ENCODE measurements at regions not wholly inside any gene's neighbourhood (a gene's known extent, or its start where the extent isn't known, plus 50 kb on each side); places are given as distances from the start of the nearest gene placed in this dataset.

DNA sequence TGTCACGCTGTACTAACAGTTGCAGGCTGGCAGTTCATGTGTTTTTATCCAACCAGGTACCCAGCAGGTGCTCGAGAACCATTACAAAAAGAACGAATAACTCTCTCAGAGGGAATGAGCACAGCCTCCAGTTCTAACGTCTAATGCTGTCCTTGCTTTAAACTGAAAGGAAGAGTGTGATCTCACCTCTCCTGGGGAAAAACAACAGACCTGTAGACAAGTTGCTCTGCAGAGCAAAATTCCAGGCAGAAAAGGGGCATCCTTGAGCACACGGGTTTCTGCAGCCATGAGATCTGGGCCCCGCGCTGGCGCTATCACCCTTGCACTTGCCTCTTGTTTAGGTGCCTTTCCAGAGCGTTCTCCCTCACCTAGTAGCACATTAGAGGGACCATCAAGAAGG lies 92.5 kb upstream of the DNAH5 start:
- intact Hi-C loops (cut with DNase I) = no loop called here
- Histone ChIP-seq H3K27me3 (no peaks in the 10 kb centered on the region), H3K4me1 (no peaks in the 10 kb centered on the region), H3K9me3 (no peaks in the 10 kb centered on the region), H3K4me3 (no peak overlapping the region), H3K27ac (no peak overlapping the region), H3K36me3 (no peaks in the 10 kb centered on the region), H3K9ac (ENCODE audit: low read depth in 2 of 2, low read length in 2 of 2) (no peak overlapping the region)
- TF ChIP-seq CTCF (IDR thresholded peaks at IDR 0.05) = no peak
- no peak for DNase-seq

DNA sequence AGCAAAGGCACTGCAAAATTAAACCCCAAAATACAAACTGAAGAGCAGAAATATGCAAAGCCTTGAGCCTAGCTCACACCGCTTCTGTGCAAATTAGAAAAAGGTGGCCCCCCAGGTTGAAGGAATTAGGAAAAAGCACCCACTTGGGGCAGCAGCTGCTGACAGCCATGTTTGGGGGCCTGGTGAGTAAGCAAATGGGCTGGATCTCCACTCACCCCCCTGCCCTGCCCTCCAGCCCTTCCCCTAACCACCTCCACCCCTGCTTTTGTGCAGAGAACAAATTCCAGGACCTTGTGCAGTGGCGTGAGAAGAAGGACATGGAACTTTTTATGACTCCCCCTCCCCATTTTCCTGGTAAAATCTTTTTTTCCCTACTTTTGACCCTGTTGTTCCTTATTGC lies 92.0 kb upstream of the DNAH5 start:
- no peak overlapping the region for H3K27ac ChIP-seq
- no peaks in the 10 kb centered on the region for H3K36me3 ChIP-seq
- intact Hi-C loops (cut with DNase I) = no loop called here
- H3K4me1 ChIP-seq = no peaks in the 10 kb centered on the region
- no peak for DNase-seq
- H3K9me3 ChIP-seq = no peaks in the 10 kb centered on the region
- H3K9ac ChIP-seq (ENCODE audit: low read depth in 2 of 2, low read length in 2 of 2) = no peak overlapping the region
- TF ChIP-seq CTCF (IDR thresholded peaks at IDR 0.05) = no peak
- no peaks in the 10 kb centered on the region for H3K27me3 ChIP-seq
- no peak overlapping the region for H3K4me3 ChIP-seq

GRCh38 chr5:14035859-14036503 lies 91.5 kb upstream of the DNAH5 start:
- no peak overlapping the region for H3K4me3 ChIP-seq
- no peak overlapping the region for H3K27ac ChIP-seq
- no peaks in the 10 kb centered on the region for H3K4me1 ChIP-seq
- intact Hi-C loops (cut with DNase I) = no loop called here
- H3K27me3 ChIP-seq = no peaks in the 10 kb centered on the region
- no peaks in the 10 kb centered on the region for H3K36me3 ChIP-seq
- H3K9ac ChIP-seq (ENCODE audit: low read depth in 2 of 2, low read length in 2 of 2) = no peak overlapping the region
- peak; percentile 22 for DNase-seq
- no peaks in the 10 kb centered on the region for H3K9me3 ChIP-seq
- no peak for TF ChIP-seq CTCF (IDR thresholded peaks at IDR 0.05)

DNA sequence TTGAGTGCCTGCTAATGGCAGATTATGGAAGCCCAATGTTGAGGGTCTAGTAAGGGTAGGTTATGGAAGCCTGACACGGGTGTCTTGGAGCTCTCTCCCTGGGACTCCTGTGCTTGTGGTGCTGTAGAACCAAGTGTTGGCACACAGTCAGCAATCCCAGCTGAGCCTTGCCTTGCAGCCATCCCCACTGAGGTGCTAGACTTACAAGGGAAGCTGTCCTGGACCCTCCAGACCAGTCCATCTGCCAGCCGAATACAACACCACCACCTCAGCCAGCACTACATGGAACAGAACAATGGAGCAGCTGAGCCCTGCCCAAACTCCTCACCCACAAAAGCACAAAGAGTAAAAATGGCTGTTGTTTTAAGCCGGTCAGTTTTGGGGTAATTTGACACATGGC lies 90.5 kb upstream of the DNAH5 start:
- no peak for DNase-seq
- H3K4me1 ChIP-seq = no peaks in the 10 kb centered on the region
- H3K27me3 ChIP-seq = no peaks in the 10 kb centered on the region
- no peak overlapping the region for H3K27ac ChIP-seq
- no peak for TF ChIP-seq CTCF (IDR thresholded peaks at IDR 0.05)
- H3K9me3 ChIP-seq = no peaks in the 10 kb centered on the region
- no peak overlapping the region for H3K4me3 ChIP-seq
- no peaks in the 10 kb centered on the region for H3K36me3 ChIP-seq
- intact Hi-C loops (cut with DNase I) = no loop called here
- no peak overlapping the region for H3K9ac ChIP-seq (ENCODE audit: low read depth in 2 of 2, low read length in 2 of 2)

GRCh38 chr5:14032918-14033317 lies 88.4 kb upstream of the DNAH5 start:
- no peak overlapping the region for H3K27ac ChIP-seq
- DNase-seq = no peak
- no peaks in the 10 kb centered on the region for H3K9me3 ChIP-seq
- H3K4me1 ChIP-seq = no peaks in the 10 kb centered on the region
- H3K36me3 ChIP-seq = no peaks in the 10 kb centered on the region
- intact Hi-C loops (cut with DNase I) = no loop called here
- no peaks in the 10 kb centered on the region for H3K27me3 ChIP-seq
- TF ChIP-seq CTCF (IDR thresholded peaks at IDR 0.05) = no peak
- no peak overlapping the region for H3K4me3 ChIP-seq
- no peak overlapping the region for H3K9ac ChIP-seq (ENCODE audit: low read depth in 2 of 2, low read length in 2 of 2)
